ENCODE measurements at regions not wholly inside any gene's neighbourhood (a gene's known extent, or its start where the extent isn't known, plus 50 kb on each side); places are given as distances from the start of the nearest gene placed in this dataset.

DNA sequence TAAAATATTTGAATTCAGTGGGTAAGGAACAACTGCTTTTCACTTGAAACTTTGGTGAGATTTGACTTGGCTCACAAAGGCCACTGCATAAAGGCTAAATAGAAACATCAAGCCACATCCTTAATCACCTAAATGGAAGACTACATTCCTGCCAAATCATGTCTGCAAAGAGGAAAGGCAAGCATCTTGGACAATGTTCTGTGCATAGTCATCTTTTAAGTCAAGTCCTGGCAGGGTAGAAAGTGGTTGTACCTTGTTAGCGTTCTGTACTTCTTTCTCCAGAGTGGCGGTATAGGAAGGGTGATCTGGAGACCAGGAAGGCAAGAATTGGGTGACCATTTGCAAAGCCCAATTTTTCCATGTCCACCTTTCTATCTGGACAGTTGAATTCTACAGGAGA is 121.4 kb upstream of the SLC14A2 start:
- POLR2A ChIA-PET (ENCODE audit: unreplicated experiment) = no interaction called here
- Histone ChIP-seq H2AK9ac (replicated peaks; ENCODE audit: low read depth, low read length, poor library complexity) (no peak overlapping the region), H3K14ac (replicated peaks; ENCODE audit: low read depth, low read length) (no peak overlapping the region)

More for the DNA sequence above, 121.4 kb upstream of the SLC14A2 start:
- Histone ChIP-seq H2AFZ (replicated peaks; ENCODE audit: low read length, poor library complexity) (no peak overlapping the region), H2AK5ac (ENCODE audit: low read depth, low read length) (no peak overlapping the region), H4K20me1 (ENCODE audit: insufficient read depth, low read length) (no peaks in the 10 kb centered on the region), H3K27ac (ENCODE audit: insufficient read depth, low read length) (no peak overlapping the region), H3K9me3 (ENCODE audit: control insufficient read depth, insufficient read depth, low read length) (no peaks in the 10 kb centered on the region), H3K27me3 (ENCODE audit: control insufficient read depth, insufficient read depth, low read length) (no peaks in the 10 kb centered on the region), H3K4me3 (ENCODE audit: insufficient read depth, low read depth, low read length) (no peak overlapping the region), H3K9me1 (ENCODE audit: insufficient read depth, low read length) (no peaks in the 10 kb centered on the region), H2BK120ac (ENCODE audit: low read depth, low read length) (no peak overlapping the region), H4K5ac (ENCODE audit: low read depth, low read length) (no peak overlapping the region), H3K4ac (ENCODE audit: low read depth, low read length) (no peak overlapping the region), H3K9ac (ENCODE audit: low read depth, low read length) (no peak overlapping the region), H3K18ac (ENCODE audit: low read depth, low read length) (no peak overlapping the region), H2BK5ac (ENCODE audit: low read depth, low read length, poor library complexity, severe bottlenecking) (no peak overlapping the region), H3K4me2 (ENCODE audit: low read depth, low read length) (no peak overlapping the region), H2BK15ac (ENCODE audit: low read depth, low read length) (no peak overlapping the region), H2BK20ac (ENCODE audit: low read depth, low read length) (no peak overlapping the region), H3K4me1 (ENCODE audit: control insufficient read depth, insufficient read depth, low read length) (no peaks in the 10 kb centered on the region), H4K8ac (ENCODE audit: low read depth in 2 of 2, low read length in 2 of 2) (no peak overlapping the region), H3K56ac (ENCODE audit: extremely low read depth, insufficient read depth, low read length) (no peak overlapping the region), H3K23ac (ENCODE audit: low read depth, low read length) (no peak overlapping the region), H3K79me1 (ENCODE audit: low read depth in 1 of 2, low read length in 2 of 2) (no peaks in the 10 kb centered on the region), H4K91ac (ENCODE audit: insufficient read depth, low read depth, low read length) (no peak overlapping the region), H3K36me3 (ENCODE audit: control insufficient read depth, insufficient read depth, low read length) (no peaks in the 10 kb centered on the region)
- in situ Hi-C loops (cut with MboI; ENCODE audit: low sequenced_read_pairs) (no loop called here), intact Hi-C loops (cut with micrococcal nuclease) (no loop called here), dilution Hi-C loops (cut with HindIII; ENCODE audit: low sequenced_read_pairs, unreplicated experiment) (no loop called here)
- DNase-seq (no peak), ATAC-seq (ENCODE audit: low read depth) (no peak)
- TF ChIP-seq MXI1 (IDR thresholded peaks at IDR 0.05; ENCODE audit: borderline replicate concordance, low read depth, low read length) (no peak), BHLHE40 (IDR thresholded peaks at IDR 0.05; ENCODE audit: low read depth, low read length) (no peak), NFE2L2 (IDR thresholded peaks at IDR 0.05; ENCODE audit: low read depth, low read length) (no peak), MAZ (IDR thresholded peaks at IDR 0.05; ENCODE audit: borderline replicate concordance, low read depth, low read length) (no peak), SMC3 (IDR thresholded peaks at IDR 0.05; ENCODE audit: low read depth, low read length) (no peak), POLR2A (IDR thresholded peaks at IDR 0.05; ENCODE audit: low read depth, low read length) (no peak), MAFK (IDR thresholded peaks at IDR 0.05; ENCODE audit: low read depth, low read length) (no peak), FOS (IDR thresholded peaks at IDR 0.05; ENCODE audit: low read depth, low read length) (no peak)
- TF ChIP-seq, protein P1, sequence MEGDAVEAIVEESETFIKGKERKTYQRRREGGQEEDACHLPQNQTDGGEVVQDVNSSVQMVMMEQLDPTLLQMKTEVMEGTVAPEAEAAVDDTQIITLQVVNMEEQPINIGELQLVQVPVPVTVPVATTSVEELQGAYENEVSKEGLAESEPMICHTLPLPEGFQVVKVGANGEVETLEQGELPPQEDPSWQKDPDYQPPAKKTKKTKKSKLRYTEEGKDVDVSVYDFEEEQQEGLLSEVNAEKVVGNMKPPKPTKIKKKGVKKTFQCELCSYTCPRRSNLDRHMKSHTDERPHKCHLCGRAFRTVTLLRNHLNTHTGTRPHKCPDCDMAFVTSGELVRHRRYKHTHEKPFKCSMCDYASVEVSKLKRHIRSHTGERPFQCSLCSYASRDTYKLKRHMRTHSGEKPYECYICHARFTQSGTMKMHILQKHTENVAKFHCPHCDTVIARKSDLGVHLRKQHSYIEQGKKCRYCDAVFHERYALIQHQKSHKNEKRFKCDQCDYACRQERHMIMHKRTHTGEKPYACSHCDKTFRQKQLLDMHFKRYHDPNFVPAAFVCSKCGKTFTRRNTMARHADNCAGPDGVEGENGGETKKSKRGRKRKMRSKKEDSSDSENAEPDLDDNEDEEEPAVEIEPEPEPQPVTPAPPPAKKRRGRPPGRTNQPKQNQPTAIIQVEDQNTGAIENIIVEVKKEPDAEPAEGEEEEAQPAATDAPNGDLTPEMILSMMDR (conservative IDR thresholded peaks at IDR 0.05; ENCODE audit: low read depth, low read length) = no peak
- no TSS peak for BruUV-seq (replicated peaks)
- WGBS, 2 experiments (ENCODE audit: extremely low coverage in 2 of 2, insufficient read length in 1 of 2) = no CpG with 5 or more reads among the region's 2 CpGs
- CTCF ChIA-PET = no interaction called here

All from IMR-90 (cell line).